COLO668 (cell line): ENCODE measurements at regions not wholly inside any gene's neighbourhood (a gene's known extent, or its start where the extent isn't known, plus 50 kb on each side); places are given as distances from the start of the nearest gene placed in this dataset.
"Not testable (repeated sequence)": the region's sequence is repeated elsewhere in the genome, so short reads cannot be mapped to it uniquely, and the experiment has no call there.

Experiments
- DNase-seq: peaks from one replicate; lab custom pipeline; 2025; ENCODE audit not compliant: unreplicated experiment; lab: John Stamatoyannopoulos, UW

GRCh38 chr7:25069900-25070443, 55.1 kb downstream of the CYCS start:
- DNase-seq = peak; percentile 44

DNA sequence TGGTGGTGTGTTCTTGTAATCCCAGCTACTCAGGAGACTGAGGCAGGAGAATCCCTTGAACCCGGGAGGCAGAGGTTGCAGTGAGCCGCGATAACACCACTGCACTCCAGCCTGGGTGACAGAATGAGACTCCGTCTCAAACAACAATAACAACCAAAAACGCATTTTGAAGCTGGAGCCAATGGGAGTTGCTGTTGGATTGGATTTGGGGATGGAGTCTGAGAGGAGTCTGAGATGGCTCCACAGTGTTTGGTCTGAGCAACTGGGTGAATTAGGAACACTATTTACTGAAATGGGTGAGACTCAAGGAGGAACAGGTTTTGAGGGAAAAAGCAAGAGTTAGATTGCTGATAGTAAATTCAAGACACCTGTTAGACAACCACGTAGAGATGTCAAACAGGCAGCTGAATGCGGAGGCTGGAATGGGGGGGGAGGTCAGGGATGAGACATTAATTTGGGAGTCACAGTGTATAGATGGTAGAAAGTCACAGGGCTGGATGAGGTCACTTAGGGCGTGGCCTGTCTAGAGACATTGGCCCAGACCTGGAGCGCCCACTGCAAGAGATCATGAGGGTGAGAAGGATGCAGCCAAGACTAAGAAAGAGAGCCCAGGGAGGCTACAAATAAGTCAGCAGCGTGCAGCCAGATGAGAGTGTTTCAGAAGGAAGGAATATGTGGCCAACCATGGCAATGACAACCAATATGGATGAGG, 56.4 kb downstream of the CYCS start:
- DNase-seq = no peak

DNA sequence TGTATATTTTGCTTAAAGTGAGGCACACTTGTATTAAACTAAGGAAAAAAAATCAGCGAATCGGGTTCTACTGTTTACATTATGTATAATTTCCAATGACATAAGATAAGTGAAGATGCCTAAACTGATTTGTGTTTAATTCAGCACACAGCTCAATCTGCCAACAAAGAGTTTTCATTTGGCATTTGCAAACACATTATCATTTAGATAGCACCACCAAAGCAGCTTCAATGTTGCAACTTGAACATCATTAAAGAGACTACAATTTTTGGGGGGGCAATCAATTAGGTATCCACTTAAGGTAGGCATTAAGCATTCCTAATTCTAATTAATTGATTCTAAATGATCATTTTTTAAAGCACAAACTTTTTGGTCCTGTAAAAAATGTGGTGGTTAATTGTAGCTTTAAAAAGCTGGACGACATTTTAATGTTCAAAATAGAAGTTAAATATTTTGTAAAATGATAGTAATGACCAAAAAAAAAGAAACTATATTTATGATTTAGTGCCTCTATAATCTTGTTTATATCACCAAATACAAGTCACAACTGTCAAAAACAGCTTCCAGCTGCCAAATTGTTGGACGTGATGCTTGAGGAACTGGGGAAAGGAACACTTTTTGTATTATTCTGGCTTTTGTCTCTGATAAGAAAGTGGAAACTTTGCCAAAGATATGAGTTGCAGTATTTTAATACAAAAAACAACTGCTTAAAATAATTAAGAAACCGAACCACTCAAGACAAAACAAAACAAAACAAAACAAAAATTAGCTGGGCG, 57.1 kb downstream of the CYCS start:
- no peak for DNase-seq

- no peak for DNase-seq
Measured at GRCh38 chr7:25066253-25066652, 58.8 kb downstream of the CYCS start.

DNA sequence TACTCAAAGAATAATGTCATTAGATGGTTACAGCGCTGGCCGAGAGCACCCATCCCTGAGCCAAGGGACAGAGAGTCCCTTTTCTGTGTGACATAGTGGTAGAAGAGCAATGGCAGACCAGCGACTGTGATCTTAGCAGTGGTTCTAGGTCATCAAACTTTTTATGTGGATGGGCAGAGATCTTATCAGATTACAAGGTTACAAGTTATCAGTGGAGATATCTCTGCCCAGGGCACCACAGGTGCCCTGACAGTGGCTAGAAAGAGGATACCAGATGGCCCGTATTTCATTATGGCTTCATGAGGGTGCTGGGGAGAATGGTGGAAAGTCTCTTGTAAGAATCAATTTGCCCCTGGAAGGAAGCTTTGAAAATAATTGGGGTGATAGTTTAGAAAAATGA, 62.7 kb downstream of the CYCS start:
- no peak for DNase-seq

- DNase-seq = no peak
Measured at GRCh38 chr7:25060487-25061055, 64.5 kb downstream of the CYCS start.

DNA sequence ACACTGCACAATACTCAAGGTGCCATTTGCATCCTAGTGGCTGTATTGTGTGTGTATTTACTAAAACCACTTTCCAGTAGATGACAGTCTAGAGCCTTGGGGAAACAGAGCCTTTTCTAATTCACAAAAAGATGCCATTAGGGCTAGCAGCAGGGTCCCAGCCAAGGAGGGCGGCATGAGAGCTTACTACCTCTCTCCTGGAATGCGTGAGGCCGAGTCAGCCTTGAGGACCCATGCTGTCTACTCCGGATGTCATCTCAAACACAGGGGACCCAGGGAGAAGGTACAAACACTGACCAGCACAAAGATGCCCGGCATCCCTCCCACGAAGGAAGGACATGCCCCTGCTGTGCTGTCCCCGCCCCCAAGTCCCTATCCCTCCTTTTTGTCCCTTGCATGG, 65.5 kb downstream of the CYCS start:
- no peak for DNase-seq

DNA sequence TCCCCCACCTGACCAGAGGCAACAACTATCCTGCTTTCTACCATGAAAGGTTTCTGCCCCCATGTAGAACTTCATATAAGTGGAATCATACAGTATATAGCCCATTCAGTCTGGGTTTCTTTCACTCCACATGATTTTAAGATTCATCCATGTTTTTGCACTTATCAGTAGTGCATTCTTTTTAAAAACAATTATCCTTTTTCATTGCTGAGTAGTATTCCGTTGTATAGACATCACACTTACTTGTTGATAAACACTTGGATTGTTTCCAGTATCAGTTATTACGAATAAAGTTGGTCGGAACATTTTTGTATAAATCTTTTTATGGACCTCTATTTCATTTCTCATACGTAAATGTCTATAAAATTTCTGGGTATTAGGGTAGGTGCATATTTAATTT, 68.7 kb downstream of the CYCS start:
- no peak for DNase-seq

DNA sequence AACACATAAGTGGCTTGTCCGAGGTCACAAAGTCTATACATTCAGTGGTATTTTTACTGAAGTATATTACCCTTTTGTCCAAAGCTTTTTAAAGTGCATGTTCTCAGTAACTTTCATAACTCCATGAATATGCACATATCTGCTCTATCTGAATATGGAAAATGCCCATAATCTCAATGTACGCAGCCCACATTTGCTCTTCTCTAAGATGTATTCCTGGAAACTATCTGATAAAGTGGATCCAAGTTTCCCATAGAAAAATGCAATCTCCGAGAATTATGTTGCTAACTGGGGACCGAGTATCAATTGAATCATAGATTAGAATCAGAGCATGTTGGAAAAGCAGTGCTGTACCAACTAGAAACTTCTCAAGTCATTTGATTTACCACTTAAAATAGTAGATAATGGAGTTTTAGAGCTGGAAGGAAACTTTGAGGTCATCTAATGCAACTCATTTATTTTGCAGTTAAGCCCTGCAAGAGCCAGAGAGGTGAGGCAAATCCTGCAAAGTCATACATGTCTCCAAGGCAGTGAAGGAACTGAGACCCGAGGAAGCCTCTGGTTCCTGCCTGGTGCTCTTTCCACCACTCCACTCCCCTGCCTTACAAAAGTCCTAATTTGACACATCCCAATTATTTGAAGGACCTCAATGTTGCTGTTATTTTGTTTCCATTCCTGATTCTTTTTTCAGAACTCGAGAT, 69.4 kb downstream of the CYCS start:
- DNase-seq = no peak

- DNase-seq = no peak
Measured at GRCh38 chr7:25054819-25055519, 70.1 kb downstream of the CYCS start.

DNA sequence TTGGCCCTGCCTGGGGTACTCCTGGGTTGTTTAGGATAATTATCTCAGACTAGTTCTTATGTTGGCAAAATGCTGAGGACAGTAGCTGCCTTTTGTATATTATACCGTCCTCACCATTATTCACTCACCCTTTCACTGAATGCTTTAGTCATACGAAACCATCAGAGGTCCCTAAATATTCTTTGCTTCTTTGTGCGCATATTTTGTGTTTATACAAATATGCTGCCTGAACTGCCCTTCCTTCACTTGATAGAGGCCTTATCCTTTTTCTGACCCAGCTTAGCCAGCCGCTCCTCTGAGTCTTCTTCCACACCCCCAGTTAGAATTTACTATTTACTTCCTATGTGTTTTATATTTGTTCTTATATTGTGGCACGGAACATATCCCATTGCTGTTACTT, 70.2 kb upstream of the OSBPL3 start:
- no peak for DNase-seq

GRCh38 chr7:25048444-25048834, 68.5 kb upstream of the OSBPL3 start:
- DNase-seq = no peak

DNA sequence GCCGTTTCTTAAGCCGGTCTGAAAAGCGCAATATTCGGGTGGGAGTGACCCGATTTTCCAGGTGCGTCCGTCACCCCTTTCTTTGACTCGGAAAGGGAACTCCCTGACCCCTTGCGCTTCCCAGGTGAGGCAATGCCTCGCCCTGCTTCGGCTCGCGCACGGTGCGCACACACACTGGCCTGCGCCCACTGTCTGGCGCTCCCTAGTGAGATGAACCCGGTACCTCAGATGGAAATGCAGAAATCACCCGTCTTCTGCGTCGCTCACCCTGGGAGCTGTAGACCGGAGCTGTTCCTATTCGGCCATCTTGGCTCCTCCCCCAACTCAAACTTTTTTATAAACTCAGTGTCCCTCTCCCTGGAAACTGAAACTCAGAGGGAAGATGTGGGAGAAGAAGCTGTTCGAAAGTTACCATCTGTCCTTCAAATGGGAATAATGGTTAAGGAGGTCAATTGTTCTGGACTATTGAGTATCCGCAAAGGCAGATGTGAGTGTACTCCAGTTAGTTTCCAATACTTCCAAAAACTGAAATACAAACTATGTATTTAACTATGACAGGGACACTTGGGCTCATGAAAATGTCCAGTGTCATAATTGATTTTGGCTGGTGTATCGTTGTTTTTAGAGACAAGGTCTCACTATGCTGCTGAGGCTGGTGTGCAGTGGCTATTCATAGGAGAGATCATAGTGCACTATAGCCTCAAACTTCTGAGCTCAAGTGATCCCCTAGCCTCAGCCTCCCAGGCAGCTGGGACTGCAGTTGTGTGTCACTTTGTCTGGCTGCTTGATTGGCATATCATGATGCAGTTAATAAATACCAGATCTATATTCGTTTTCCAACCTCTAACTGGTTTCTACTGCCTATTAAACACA, 67.8 kb upstream of the OSBPL3 start:
- not testable (repeated sequence) for DNase-seq

DNA sequence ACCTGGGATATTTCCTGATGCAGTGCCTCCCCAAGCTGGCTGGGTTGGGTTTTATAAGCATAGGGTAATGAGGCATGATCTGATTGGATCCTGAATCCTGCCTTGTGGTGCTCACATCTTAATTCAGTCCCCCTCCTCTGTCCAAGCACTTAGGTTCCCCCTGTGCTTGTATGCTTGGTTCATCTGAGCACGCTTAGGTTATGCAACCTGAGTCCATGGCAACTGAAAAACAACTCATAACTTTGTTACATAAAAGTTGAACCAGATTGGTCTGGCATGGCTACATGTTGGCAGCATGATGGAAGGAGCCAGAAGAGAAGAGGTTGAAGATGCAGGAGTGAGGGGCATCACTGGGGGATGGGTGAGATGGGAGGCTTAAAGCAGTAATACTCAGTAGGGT, 57.3 kb upstream of the OSBPL3 start:
- DNase-seq = no peak

DNA sequence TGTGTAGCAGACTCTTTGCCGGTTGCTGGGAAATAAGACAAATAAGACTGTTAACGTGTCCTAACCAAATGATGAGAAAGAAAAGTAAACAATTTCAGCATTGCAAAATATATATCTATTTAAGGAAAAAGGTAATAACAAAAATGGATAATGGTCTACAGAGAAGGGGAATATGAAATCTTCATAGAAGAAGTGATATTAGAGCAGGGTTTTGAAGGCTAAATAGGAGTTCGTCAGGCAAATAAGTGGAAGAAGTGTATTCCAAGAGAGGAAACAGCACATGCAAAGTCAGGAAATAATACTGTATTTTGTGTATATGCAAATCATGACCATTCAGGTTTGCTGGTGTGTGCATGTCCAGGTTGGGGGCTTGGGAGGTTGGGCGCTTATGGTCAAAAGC, 55.3 kb upstream of the OSBPL3 start:
- DNase-seq = no peak

- no peak for DNase-seq
Measured at GRCh38 chr7:25034136-25034535, 54.2 kb upstream of the OSBPL3 start.

- DNase-seq = no peak
Measured at GRCh38 chr7:25032774-25033743, 53.1 kb upstream of the OSBPL3 start.

DNA sequence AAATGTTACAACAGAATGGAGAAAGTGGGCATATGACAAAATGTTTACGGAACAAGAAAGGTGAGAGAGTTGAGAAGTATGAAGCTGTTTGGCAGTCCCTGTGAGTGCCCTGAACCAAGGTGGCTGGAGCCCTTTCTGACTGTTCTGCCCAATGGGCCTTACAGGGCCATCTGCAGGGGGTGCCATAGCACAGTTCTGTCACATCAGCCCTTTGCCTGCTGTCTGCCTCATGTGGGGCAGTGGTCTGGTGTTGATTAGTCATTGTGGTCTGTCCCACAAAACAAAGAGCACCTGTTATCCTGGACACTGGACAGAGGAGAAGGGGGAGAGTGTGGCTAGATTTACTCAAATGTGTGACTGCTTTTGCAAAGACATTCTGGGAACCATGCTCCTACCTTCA, 51.5 kb upstream of the OSBPL3 start:
- DNase-seq = no peak

DNA sequence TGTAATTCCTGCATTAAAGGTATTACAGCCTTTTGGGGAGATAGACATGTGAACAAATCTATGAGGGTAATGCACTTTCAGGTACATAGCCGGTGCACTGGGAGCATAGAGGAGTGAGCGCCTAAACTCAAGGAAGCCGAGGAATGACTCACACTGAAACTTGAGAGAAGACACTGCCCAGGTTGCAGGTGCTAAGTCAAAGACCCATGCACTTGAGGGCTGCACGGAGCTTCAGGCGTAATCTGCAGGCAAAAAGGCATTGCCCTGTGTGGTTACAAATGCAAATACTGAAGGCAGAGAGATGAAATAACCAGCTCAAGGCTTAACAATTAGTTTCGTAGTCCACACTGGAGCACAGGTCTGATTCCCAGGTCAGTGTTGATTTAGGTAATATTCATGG, 51.0 kb upstream of the OSBPL3 start:
- no peak for DNase-seq
